GM19240 (cell line): ENCODE measurements at regions not wholly inside any gene's neighbourhood (a gene's known extent, or its start where the extent isn't known, plus 50 kb on each side); places are given as distances from the start of the nearest gene placed in this dataset.
"Not testable (repeated sequence)": the region's sequence is repeated elsewhere in the genome, so short reads cannot be mapped to it uniquely, and the experiment has no call there.

Experiments used
- DNase-seq: peaks from one replicate; pipeline ENCODE4 v3.0.0; 2011; ENCODE audit warnings: low spot score; ENCODE audit not compliant: insufficient read length

- no peak for DNase-seq
These were observed 387.4 kb downstream of the GPAT3 start for GRCh38 chr4:83923341-83923740.

GRCh38 chr4:83922402-83922801 lies 386.5 kb downstream of the GPAT3 start:
- DNase-seq = no peak

GRCh38 chr4:83921124-83921523 lies 385.2 kb downstream of the GPAT3 start:
- DNase-seq = no peak

GRCh38 chr4:83920375-83920774 lies 384.5 kb downstream of the GPAT3 start:
- no peak for DNase-seq

- DNase-seq = no peak
These were observed 381.7 kb downstream of the GPAT3 start for GRCh38 chr4:83917572-83917971.

GRCh38 chr4:83910693-83911092 lies 374.8 kb downstream of the GPAT3 start:
- DNase-seq = no peak

- no peak for DNase-seq
These were observed 370.7 kb downstream of the GPAT3 start for GRCh38 chr4:83906561-83906960.

- no peak for DNase-seq
These were observed 370.0 kb downstream of the GPAT3 start for GRCh38 chr4:83905952-83906351.

GRCh38 chr4:83903740-83904139 lies 367.8 kb downstream of the GPAT3 start:
- not testable (repeated sequence) for DNase-seq

- DNase-seq = no peak
These were observed 358.9 kb downstream of the GPAT3 start for GRCh38 chr4:83894831-83895230.

- no peak for DNase-seq
These were observed 354.9 kb downstream of the GPAT3 start for GRCh38 chr4:83890816-83891215.

GRCh38 chr4:83890231-83890630 lies 354.3 kb downstream of the GPAT3 start:
- DNase-seq = no peak

GRCh38 chr4:83889802-83890201 lies 353.9 kb downstream of the GPAT3 start:
- DNase-seq = no peak

GRCh38 chr4:83885256-83886182 lies 349.6 kb downstream of the GPAT3 start:
- no peak for DNase-seq

- DNase-seq = no peak
These were observed 340.1 kb downstream of the GPAT3 start for GRCh38 chr4:83876047-83876446.

- DNase-seq = no peak
These were observed 339.5 kb downstream of the GPAT3 start for GRCh38 chr4:83875437-83875836.

GRCh38 chr4:83873996-83874395 lies 338.1 kb downstream of the GPAT3 start:
- no peak for DNase-seq

GRCh38 chr4:83870328-83870950 lies 334.5 kb downstream of the GPAT3 start:
- DNase-seq = no peak

- DNase-seq = no peak
These were observed 331.1 kb downstream of the GPAT3 start for GRCh38 chr4:83866834-83867621.

GRCh38 chr4:83865417-83866150 lies 329.7 kb downstream of the GPAT3 start:
- DNase-seq = no peak

- no peak for DNase-seq
These were observed 328.3 kb downstream of the GPAT3 start for GRCh38 chr4:83864097-83864817.
